ENCODE measurements at regions not wholly inside any gene's neighbourhood (a gene's known extent, or its start where the extent isn't known, plus 50 kb on each side); places are given as distances from the start of the nearest gene placed in this dataset.

DNA sequence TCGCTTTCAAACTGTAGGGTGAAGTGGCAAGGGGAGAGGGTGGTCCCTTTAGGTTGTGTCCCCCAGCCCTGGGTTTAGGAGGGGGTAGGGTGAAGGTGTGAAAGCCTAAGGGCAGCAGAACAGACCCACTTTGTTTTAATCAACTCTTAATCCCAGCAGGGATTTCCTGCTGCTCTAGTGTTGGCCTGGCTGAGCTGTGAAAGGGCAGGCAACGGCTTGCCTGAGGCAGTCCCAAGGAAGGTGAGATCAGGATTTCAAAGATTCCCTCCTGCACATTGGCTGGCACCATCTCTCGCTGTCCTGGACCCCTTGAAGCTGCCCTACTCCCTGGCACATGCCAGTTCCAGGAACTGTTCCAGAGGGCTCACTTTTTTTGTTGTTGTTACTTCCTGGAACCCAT, 221.3 kb downstream of the INSC start:
- Mint-ChIP-seq H3K36me3 (ENCODE audit: unreplicated experiment) (no peaks in the 10 kb centered on the region), H3K9me3 (ENCODE audit: unreplicated experiment) (no peaks in the 10 kb centered on the region), H3K27ac (ENCODE audit: unreplicated experiment) (no peak overlapping the region), H3K27me3 (ENCODE audit: unreplicated experiment) (peaks cover 10% of the 10 kb centered on the region), H3K4me1 (ENCODE audit: unreplicated experiment) (no peaks in the 10 kb centered on the region), H3K4me3 (ENCODE audit: unreplicated experiment) (no peak overlapping the region)
- no peak for TF ChIP-seq CTCF (IDR thresholded peaks at IDR 0.05)
- no peak for DNase-seq (ENCODE audit: extremely low spot score, unreplicated experiment)

DNA sequence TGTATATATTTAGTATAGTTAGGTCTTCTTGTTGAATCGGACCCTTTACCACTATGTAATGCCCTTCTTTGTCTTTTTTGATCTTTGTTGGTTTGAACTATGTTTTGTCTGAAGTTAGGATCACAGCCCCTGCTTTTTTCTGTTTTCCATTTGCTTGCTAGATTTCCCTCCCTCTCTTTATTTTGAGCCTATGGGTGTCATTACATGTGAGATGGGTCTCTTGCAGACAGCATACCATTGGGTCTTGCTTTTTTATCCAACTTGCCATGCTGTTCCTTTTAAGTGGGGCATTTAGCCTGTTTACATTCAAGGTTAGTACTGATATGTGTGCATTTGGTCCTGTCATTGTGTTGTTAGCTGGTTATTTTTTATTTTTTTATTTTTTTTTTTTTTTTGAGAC, 224.6 kb downstream of the INSC start:
- H3K27ac Mint-ChIP-seq (ENCODE audit: unreplicated experiment): no peak overlapping the region
- H3K4me3 Mint-ChIP-seq (ENCODE audit: unreplicated experiment): no peak overlapping the region
- no peaks in the 10 kb centered on the region for H3K9me3 Mint-ChIP-seq (ENCODE audit: unreplicated experiment)
- TF ChIP-seq CTCF (IDR thresholded peaks at IDR 0.05): no peak
- H3K27me3 Mint-ChIP-seq (ENCODE audit: unreplicated experiment): peaks cover 13% of the 10 kb centered on the region
- H3K4me1 Mint-ChIP-seq (ENCODE audit: unreplicated experiment): no peaks in the 10 kb centered on the region
- DNase-seq (ENCODE audit: extremely low spot score, unreplicated experiment): no peak
- H3K36me3 Mint-ChIP-seq (ENCODE audit: unreplicated experiment): no peaks in the 10 kb centered on the region

DNA sequence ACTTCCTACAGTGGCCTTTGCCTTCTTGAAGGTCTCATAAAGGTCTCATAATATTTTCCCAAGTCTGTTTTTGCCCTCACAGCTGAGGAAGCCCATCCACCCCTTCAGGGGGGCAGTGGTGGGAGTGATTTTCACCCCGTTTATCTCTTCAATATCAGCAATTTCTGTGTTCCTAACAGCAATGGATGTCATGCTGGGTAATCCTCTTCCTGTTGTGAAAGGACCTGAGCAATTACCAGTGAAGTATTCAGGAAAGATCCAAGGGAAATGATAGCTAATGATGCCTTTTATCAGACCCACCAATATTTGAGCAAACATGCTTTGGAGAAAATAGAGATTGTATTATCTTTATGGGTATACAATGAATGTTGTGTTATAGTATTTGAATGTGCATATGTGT, 226.9 kb downstream of the INSC start:
- Mint-ChIP-seq H3K4me1 (ENCODE audit: unreplicated experiment) (no peaks in the 10 kb centered on the region), H3K27me3 (ENCODE audit: unreplicated experiment) (peaks cover 13% of the 10 kb centered on the region), H3K27ac (ENCODE audit: unreplicated experiment) (no peak overlapping the region), H3K9me3 (ENCODE audit: unreplicated experiment) (no peaks in the 10 kb centered on the region), H3K4me3 (ENCODE audit: unreplicated experiment) (no peak overlapping the region), H3K36me3 (ENCODE audit: unreplicated experiment) (no peaks in the 10 kb centered on the region)
- TF ChIP-seq CTCF (IDR thresholded peaks at IDR 0.05): no peak
- no peak for DNase-seq (ENCODE audit: extremely low spot score, unreplicated experiment)

- Mint-ChIP-seq H3K4me1 (ENCODE audit: unreplicated experiment) (no peaks in the 10 kb centered on the region), H3K27ac (ENCODE audit: unreplicated experiment) (no peak overlapping the region), H3K27me3 (ENCODE audit: unreplicated experiment) (peaks cover 13% of the 10 kb centered on the region), H3K4me3 (ENCODE audit: unreplicated experiment) (no peak overlapping the region), H3K36me3 (ENCODE audit: unreplicated experiment) (no peaks in the 10 kb centered on the region), H3K9me3 (ENCODE audit: unreplicated experiment) (no peaks in the 10 kb centered on the region)
- DNase-seq (ENCODE audit: extremely low spot score, unreplicated experiment): no peak
- TF ChIP-seq CTCF (IDR thresholded peaks at IDR 0.05): no peak
These were observed 227.4 kb downstream of the INSC start for GRCh38 chr11:15342163-15342562.

GRCh38 chr11:15346907-15347306, 232.2 kb downstream of the INSC start:
- H3K4me1 Mint-ChIP-seq (ENCODE audit: unreplicated experiment): no peaks in the 10 kb centered on the region
- H3K36me3 Mint-ChIP-seq (ENCODE audit: unreplicated experiment): no peaks in the 10 kb centered on the region
- no peak for DNase-seq (ENCODE audit: extremely low spot score, unreplicated experiment)
- TF ChIP-seq CTCF (IDR thresholded peaks at IDR 0.05): no peak
- H3K9me3 Mint-ChIP-seq (ENCODE audit: unreplicated experiment): no peaks in the 10 kb centered on the region
- peaks cover 7% of the 10 kb centered on the region for H3K27me3 Mint-ChIP-seq (ENCODE audit: unreplicated experiment)
- H3K27ac Mint-ChIP-seq (ENCODE audit: unreplicated experiment): no peak overlapping the region
- H3K4me3 Mint-ChIP-seq (ENCODE audit: unreplicated experiment): no peak overlapping the region

Data from osteocyte (in vitro differentiated cells).